ENCODE measurements at regions not wholly inside any gene's neighbourhood (a gene's known extent, or its start where the extent isn't known, plus 50 kb on each side); places are given as distances from the start of the nearest gene placed in this dataset.

DNA sequence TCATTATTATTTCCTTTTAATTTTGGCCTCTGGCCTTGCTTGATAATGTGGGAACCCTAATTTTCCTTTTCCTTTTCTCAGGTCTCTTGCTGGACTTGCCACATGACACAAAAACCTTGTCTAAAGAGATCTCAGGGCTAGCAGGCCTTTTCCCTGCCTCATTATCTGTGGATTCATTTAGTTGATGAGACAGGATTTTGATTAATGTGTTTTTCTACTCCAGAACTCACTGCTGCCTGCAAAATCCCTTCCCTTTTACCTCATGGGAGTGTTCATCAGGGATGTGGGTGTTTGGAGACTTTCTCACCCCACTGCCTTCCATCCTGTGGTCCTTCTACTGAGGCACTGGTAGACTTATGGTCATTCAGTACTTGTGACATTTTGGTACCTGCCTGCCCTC, 56.2 kb upstream of the MAMDC2 start:
- in situ Hi-C loops (cut with MboI; ENCODE audit: low sequenced_read_pairs in 4 of 4) (loop anchor here in 1 of 4 donors (25.0 kb wide), 1 partner anchor 625 kb away; no protein-coding TSS in a partner anchor), intact Hi-C loops (cut with DNase I; ENCODE audit: low total_unique reads) (no loop called here)
- ATAC-seq, result no peak
- no peaks in the 10 kb centered on the region for H3K27me3 ChIP-seq
- H3K9me3 ChIP-seq, result no peaks in the 10 kb centered on the region
- H3K36me3 ChIP-seq, result no peaks in the 10 kb centered on the region
- TF ChIP-seq, protein P1, sequence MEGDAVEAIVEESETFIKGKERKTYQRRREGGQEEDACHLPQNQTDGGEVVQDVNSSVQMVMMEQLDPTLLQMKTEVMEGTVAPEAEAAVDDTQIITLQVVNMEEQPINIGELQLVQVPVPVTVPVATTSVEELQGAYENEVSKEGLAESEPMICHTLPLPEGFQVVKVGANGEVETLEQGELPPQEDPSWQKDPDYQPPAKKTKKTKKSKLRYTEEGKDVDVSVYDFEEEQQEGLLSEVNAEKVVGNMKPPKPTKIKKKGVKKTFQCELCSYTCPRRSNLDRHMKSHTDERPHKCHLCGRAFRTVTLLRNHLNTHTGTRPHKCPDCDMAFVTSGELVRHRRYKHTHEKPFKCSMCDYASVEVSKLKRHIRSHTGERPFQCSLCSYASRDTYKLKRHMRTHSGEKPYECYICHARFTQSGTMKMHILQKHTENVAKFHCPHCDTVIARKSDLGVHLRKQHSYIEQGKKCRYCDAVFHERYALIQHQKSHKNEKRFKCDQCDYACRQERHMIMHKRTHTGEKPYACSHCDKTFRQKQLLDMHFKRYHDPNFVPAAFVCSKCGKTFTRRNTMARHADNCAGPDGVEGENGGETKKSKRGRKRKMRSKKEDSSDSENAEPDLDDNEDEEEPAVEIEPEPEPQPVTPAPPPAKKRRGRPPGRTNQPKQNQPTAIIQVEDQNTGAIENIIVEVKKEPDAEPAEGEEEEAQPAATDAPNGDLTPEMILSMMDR (IDR thresholded peaks at IDR 0.05 in 4 of 5, conservative IDR thresholded peaks at IDR 0.05 in 1 of 5), result no peak
- no peak for TF ChIP-seq POLR2A (IDR thresholded peaks at IDR 0.05)
- no peak for DNase-seq
- no peak overlapping the region for H3K27ac ChIP-seq
- no peak overlapping the region for H3K4me3 ChIP-seq
- no peaks in the 10 kb centered on the region for H3K4me1 ChIP-seq

DNA sequence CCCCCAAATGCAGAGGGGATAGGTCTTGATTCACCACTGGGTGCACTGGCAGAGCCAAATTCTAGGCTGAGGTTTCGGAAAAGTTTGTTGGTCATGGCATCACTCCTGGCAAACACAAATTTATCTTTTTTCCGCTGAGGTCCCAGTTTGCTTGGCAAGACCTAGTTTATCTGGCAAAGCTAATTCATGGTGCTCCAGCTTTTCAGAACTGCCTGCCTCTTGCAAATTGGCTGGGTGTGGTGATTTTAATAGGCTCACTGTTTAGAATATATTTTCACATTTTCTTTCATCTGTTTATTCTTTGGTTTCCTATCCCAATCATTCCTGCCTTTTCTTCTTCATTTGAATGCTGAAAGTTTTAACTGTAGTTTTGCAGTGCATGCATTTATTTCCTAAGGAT, 50.5 kb upstream of the MAMDC2 start:
- Histone ChIP-seq H3K36me3 (no peaks in the 10 kb centered on the region), H3K27ac (no peak overlapping the region), H3K4me3 (no peak overlapping the region), H3K9me3 (no peaks in the 10 kb centered on the region), H3K4me1 (peaks cover 3 to 4% of the 10 kb centered on the region in 2 donors), H3K27me3 (no peaks in the 10 kb centered on the region)
- intact Hi-C loops (cut with DNase I; ENCODE audit: low total_unique reads), result no loop called here
- DNase-seq (no peak), ATAC-seq (no peak)
- no peak for TF ChIP-seq POLR2A (IDR thresholded peaks at IDR 0.05)
- TF ChIP-seq, protein P1 (IDR thresholded peaks at IDR 0.05 in 4 of 5, conservative IDR thresholded peaks at IDR 0.05 in 1 of 5), result no peak
- in situ Hi-C loops (cut with MboI; ENCODE audit: low sequenced_read_pairs in 4 of 4), result loop anchor here in 1 of 4 donors (5.0 to 25.0 kb wide), 2 partner anchors 56 to 619 kb away; no protein-coding TSS in a partner anchor
